Activated CD4-positive, alpha-beta T cell treated with anti-CD3 and anti-CD28 coated beads, Interleukin-2, amount 50 U/mL, for 16 hours (primary cell): ENCODE measurements at regions not wholly inside any gene's neighbourhood (a gene's known extent, or its start where the extent isn't known, plus 50 kb on each side); places are given as distances from the start of the nearest gene placed in this dataset.

Source experiments
- DNase-seq: peaks from one replicate; pipeline ENCODE4 v3.0.0-alpha.2; 2020

DNA sequence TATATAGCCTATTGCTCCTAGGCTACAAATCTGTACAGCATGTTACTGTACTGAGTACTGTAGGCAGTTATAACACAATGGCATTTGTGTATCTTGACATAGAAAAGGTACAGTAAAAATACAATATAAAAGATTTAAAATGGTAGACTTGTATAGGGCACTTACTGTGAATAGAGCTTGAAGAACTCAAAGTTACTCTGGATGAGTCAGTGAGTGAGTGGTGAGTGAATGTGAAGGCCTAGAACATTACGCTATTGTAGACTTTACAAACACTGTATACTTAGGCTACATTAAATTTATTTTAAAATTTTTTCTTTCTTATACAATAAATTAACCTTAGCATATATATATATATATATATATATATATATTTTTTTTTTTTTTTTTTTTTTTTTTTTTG is 140.0 kb upstream of the UBE2E1 start:
- DNase-seq, result no peak

DNA sequence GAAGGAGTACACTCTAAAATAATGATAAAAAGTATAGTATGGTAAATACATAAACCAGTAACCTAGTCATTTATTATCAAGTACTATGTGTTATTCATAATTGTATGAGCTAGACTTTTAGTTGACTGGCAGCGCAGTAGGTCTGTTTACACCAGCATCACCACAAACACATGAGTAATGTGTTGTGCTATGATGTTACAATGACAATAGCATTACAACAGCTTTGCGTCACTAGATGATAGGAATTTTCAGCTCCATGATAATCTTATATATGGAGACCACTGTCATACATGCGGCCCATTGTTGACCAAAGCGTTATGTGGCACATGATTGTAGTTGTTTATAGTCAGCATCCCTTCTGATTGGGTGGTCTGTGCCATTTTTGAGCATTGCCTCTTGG is 138.9 kb upstream of the UBE2E1 start:
- DNase-seq, result no peak

DNA sequence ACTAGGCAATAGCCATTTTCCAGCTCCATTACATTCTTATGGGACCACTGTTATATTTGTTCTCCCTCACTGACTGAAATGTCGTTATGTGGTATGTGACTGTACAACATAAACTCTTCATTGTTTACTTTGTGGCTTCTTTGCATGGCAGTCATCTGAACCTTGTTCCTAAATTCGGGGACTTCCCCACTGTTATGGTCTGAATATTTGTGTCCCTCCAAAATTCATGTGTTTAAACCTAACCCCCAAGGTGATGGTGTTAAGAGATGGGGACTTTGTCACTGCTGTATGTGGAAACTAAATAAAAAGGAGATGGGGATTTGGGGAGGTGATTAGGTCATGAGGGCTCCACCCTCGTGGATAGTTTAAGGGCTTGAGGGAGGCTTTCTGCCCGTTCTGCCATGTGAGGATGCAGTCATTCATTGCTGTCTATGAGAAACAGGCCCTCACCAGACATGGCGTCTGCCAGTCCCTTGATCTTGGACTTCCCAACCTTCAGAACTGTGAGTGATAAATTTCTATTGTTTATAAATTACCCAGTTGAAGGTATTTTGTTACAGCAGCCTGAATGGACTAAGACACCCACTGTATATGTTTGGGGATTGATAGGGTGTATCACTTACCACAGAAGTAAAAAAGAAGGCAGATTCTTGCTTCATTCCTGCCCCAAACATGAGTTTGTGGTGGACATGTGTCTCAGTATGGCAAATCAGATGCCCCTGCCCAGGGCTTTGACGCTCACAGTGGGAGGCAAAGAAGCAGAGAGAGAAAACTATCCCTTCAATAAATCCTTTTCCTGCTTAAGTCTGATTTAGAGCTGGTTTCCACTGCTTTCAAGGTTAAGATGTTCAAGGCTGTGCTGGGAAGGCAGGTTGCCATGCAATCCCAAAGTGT is 138.0 kb upstream of the UBE2E1 start:
- no peak for DNase-seq

DNA sequence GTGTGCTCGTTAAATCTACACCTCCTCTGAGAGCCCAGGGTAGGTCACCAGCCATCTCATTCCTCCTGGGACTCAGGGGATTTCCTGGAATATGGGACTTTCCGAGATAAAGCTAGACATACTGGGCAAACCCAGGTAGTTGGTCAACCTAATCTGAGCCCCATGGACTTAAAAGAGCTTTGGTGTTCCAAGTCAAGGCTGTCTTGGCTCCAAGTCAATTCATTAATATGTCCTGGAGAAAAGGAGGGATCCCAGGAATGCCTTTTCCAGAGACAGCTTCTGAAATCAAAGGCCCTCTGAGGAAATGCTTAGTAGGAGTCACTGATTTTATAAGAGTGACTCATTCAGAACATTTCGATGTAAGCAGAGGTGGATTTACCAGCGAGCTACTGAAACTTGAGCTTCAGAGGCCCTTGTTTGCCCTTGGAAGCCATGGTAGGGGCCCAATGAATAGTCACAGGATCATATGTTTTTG is 137.3 kb upstream of the UBE2E1 start:
- no peak for DNase-seq

DNA sequence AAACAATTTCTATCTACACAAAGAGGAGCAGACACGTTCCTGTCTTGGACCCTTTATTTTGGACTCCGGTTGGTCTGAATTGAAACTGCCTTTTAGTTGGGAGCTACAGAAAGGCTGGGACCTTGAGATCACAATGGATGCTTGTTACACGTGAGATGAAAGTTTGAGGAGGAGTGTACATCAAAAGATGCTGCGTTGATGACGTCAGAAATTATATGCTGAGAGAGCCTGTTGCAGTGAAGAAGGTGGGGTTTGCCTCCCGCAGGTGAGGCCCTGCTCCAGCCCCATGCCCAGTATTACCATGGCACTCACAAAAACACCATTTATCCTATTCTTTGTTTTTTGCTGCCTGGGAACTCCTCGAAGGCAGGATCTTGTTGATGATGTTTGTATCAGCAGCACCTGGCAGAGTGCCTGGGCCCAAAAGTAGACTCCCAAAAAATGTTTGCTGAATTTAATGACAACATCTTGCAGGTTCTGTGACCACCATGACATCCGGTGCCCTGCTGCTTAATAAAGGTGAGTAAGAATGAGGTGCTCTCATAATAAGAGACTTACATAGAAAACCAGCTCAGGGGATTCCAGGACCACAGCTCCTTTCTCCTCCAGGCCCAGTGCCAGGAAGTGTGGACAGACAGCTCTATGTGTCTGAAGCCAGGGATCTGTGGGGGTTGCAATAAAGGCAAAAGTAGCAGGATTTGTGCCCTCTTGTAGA is 136.1 kb upstream of the UBE2E1 start:
- DNase-seq, result no peak

DNA sequence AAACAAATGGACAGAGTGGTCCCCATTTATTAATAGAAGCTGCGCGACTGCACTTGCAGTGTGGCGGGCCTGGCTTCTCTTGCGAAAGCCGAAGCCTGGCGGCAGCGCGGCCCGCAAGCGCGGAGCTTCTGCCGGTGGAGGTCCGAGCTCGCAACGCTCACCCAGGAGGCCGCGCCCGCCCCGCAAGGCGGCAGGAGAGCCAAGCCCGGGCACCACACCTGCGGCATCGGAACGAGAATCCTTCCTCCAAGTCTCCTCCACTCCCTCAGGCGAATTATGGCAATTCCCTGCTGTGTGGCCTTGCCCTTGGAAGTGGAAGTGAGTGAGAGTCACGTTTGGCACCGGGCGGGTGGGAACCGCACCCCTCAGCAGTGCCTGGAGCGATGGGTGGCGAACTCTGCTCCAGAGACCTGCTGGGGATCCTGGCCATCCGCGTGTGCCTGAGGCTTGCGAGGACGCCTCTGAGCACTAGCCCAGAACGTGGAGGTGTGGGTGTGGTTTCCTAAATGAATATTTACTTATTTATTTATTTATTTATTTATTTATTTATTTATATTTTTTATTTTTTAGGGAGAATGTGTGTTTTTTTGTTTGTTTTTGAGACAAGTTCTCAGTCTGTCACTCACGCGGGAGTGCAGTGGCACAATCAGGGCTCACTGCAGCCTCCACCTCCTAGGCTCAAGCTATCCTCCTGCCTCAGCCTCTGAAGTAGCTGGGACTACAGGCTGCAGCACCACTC is 133.7 kb upstream of the UBE2E1 start:
- no peak for DNase-seq

DNA sequence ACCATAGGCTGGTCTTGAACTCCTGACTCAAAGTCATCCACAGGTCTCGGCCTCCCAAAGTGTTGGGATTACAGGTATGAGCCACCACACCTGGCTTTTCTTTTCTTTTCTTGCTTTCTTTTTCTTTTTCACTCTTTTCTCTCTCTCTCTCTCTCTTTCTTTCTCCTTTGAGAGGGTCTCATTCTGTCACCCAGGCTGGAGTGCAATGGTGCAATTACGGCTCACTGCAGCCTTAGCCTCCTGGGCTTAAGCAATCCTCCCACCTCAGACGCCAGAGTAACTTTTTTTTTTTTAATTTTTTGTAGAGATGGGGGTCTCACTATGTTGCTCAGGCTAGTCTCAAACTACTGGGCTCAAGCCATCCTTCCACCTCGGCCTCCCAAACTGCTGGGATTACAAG is 133.1 kb upstream of the UBE2E1 start:
- DNase-seq, result no peak

DNA sequence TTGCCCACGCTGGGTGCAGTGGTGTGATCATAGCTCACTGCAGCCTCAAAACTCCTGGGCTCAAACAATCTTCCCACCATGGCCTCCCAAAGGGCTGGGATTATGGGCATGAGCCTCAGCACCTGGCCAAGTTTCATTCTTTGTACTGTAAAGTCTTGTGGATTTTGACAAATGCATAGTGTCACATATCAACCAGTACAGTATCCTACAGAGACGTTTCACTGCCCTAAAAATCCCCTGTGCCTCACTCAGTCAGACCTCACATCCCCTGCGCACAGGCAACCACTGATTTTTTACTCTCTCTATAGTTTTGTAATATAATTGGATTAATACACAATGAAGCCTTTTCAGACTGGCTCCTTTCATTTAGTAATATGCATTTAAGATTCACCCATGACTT is 130.7 kb upstream of the UBE2E1 start:
- DNase-seq, result no peak

DNA sequence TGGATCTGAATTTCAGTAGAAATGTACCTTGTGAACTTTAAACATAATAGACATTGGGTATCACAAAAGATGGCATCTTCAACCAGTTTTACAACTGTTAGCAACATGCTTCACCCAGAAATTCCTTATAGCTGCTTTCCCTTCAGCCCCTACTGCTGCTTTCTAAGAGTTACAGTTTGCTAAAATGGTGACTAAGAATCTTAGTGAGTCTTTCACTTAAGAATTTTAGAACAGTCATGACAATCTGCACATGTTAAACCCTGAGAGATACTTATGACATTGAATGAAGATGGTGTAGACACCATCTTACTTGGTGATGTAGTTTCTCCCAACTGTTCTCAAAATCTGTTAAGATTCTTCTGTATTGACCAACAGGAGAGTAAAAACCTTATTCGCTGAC is 129.7 kb upstream of the UBE2E1 start:
- DNase-seq, result no peak

DNA sequence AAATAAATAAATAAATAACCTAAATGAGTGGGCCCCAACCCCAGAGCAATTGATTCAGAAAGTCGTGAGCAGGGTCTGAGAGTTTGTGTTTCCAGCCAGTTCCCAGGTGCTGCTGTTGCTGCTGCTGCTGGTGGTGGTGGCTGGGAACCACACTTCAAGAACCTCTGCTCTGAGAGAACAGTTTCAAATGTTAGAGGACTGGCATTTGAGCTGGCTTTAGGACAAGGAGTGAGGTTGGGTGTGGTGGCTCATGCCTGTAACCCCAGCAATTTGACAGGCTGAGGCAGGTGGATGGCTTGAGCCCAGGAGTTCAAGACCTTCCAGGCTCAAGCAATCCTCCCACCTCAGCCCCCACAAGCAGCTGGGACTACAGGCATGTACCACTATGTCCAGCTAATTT is 123.1 kb upstream of the UBE2E1 start:
- no peak for DNase-seq

DNA sequence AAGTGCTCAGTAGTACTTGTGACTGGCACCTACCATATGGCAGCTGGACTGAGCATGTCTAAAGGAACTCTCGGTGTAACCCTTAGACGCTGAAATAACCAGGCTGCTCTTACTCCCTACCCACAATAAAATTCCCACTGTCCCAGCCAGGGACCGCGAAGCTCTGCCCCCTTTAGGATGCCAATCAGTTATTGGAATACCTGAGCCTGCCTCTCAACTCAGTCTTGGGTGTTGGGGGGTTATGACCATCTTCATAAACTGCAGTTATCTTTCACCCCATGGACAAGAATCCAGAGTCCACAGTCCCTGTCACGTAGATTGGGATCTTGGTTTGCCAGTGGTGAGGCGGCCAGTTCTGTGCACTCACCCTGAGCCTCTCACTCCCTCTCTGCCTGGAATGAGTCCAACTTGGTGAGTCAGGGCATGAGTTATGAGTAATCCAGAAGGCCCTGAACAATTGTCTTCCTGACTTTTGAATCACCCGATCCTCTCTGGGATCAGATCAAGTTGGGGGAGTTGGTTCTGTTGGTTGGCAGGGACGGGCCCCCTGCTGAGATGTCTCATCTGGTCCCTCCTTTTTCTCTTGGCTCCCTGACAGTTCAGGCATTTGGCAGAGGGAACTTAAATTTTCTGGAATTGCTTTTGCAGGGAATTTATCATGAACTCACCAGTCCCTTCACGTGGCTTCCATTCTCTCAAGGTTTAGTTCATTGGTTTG is 120.1 kb upstream of the UBE2E1 start:
- peak; percentile 11 for DNase-seq

DNA sequence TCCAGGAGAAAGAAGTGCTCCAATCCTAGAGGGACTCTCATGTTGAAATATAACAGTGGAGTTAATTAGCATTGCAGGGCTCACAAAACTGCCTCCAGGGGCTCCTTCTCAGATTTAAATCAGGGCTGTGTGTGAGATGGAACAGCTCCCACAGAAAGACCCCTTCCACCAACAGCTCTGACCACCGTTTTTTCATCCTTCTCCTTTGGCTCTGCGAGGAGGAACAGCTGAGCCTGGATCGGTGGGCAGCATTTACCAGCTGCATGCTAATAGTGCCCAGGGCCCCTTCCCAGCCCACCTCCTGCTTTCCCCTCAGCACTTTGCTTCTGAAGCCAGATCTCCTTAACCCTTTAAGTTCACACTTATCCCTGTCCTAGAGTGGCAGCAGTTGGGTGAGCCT is 119.2 kb upstream of the UBE2E1 start:
- no peak for DNase-seq

DNA sequence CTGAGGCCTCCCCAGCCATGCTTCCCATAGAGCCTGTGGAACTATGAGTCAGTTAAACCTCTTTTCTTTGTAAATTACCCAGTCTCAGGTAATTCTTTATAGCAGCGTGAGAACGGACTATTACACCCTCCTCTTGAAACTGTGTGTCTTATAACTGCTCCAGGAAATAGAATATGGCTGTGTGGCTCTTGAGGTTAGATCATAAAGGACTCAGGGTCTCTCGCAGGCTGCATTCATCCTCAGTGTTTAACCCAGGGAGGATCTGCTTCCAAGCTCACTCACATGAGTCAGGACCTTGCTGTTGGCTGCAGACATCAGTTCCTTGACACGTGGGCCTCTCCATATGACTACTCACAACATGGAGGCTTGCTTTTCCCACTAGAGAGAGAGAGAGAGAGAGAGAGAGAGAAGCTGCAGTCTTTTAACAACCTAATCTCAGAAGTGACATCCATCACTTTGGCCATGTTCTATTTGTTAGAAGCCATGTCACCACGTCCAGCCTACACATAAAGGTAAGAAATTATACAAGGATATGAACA is 114.3 kb upstream of the UBE2E1 start:
- DNase-seq, result no peak

DNA sequence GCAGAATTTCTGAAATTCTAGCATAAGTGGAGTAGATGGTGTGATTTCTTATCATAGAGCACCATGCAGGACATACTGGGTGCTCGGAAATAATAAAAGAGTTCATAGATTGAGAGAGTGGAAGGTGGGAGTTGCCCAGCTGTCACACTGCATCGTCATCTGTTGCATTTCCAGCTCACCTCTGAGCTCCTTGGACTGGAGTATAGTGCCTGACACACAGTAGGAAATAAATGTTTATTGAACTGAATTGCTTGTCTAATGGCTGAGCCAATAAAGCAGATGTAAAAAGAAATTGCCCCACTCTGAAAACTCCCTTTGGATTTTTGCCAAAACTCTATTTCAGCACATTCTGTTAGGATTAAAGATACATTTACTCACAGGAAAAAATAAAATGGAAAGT is 108.9 kb upstream of the UBE2E1 start:
- no peak for DNase-seq

DNA sequence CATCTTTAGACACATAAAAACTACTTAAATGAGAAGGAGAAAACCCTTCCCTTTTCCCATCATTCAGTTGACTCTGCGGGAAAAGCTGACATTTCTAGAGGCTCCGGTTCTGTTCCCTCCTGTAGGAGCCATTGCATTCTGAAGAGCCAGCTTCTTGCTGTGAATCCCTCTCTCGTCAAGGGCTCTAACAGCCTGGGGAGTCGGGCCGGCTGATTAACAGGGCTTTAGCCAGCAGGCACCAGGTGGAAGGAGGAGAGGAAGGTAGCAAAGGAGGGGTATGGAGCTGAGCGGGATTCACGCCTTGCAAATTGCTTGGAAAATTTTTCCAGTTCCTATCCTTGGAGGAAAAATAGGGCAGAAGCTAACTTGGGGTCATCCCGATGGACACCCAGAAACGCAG is 108.3 kb upstream of the UBE2E1 start:
- no peak for DNase-seq

DNA sequence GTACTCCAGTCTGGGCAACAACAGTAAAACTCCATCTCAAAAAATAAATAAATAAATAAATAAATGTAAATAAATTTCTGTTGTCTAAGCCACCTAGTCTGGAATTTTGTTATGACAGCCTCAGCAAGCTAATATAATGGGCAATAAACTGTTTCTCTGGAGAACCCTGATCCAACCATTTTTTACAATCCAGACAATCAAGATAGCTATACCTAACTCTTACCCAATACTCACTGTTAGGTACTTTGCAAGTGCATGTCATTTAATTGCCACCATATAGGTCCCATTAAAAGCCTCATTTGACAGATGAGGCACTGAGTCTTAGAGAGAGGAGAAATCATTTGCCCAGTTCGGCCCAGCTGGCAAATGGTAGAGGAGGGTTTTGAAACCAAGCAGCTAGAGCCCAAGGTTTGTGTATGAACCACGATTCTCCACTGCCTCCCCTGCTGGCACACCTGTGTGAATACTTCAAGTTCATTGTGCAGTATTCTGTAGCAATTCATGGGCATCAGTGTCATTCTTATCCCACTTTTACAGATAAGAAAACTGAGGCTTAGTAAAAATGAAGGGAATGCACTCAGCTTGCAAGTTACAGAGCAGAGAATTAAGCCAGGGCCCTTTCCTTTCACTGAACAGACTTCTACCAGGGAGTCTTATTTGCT is 107.0 kb upstream of the UBE2E1 start:
- no peak for DNase-seq

DNA sequence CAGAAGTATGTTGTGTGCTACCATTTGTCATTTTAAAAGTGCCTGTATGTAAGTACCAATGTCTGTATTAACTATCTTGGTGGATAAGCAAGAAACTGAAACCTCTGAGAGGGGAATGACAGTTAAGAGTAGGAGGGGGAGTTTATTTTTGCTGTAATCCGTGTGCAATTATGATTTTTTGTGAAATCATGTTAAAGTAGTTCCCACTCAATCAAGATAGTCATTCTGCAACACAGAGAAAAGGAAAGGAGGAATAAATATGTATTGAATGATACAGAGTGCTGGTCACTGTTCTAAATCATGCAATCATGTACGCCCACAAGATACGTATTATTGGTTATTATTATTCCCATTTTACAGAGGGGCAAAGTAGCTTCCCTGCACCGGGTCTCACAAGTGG is 105.1 kb upstream of the UBE2E1 start:
- no peak for DNase-seq

DNA sequence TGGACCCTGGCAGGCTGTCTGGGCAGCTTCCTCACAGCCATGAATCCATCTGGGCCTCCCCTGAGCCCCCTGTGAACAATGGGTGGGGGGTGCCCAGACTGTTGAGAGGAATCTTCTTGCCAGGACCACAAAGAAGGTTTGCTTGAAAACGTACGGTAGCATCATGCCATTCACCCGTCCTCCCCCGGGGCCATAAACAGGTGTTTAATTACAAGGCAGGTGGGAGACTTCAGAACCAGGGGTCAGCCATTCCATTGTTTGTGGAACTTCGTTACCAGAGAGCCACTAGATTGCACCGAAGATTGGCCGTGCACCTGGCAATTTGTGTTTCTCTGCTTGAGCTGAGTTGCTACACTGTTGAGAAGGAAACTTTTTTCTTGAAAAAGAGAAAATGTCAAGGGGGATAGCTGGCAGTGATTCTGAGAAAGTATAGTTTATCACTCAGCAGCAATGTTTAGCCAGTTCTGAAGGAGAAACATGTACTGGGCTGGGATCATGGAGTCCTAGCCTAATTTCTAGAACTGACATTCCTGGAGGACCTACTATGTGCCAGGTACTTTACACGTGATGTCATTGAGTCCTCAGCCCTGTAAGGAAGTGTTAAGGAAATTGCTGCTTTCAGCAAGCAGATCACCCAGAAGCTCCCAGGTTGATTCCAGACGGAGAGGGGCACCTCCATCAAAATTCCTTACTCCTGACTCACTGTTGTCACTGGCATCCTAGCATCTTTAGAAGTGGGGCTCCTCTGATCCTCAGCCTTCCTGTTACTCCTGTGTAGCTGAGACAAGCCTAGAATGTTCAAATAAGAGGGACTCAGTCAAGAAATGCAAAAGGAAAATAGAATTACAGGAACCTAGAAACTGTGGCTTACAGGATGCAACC is 103.8 kb upstream of the UBE2E1 start:
- DNase-seq, result no peak

DNA sequence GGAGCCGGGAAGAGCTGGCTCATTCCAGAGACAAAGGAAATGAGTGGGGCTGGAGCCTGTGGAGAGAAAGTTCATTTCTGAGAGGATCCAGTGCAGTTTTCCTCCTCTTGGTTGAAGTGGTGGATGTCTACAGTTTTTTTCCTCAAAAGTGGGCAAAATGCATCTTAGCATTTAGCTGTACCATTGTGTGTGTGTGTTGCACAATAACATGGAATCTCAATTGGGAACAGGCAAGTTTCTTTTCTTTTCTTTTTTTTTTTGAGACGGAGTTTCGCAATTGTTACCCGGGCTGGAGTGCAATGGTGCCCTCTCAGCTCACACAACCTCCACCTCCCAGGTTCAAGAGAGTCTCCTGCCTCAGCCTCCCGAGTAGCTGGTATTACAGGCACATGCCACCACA is 101.5 kb upstream of the UBE2E1 start:
- no peak for DNase-seq

DNA sequence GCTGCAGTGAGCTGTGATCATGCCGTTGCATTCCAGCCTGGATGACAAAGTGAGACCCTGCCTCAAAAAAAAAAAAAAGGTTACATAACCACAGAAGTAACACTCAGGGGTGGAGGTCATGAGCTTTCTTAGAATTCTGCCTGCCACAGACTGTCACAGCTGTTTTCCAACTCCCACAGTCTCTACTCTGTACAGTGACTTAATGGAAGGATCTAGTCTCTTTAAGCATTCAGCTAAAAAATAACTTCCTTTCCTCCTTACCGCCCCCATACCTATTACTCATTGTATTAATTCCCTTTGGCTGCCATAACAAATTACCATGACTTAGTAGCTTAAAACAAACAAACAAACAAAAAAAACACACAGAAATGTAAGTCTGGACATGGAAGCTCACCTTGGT is 99.6 kb upstream of the UBE2E1 start:
- no peak for DNase-seq

DNA sequence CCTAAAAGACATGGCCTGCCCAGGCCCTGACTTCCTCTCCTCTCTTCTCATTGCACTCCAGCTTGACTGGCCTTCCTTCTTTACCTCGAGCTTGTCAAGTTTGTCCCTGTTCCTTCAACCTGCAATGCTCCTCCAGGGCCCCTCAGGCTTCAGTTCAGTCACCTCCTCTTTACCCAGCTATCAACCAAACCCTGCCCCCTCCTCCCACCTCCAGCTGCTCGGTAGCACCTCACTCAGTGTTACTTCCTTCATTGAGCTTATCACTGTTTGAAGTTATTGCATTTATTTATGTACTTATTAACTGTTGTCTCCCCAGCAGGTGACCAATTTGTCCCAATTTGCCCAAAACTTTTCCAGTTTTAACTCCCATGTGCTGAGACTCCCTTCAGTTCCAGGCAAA is 95.8 kb upstream of the UBE2E1 start:
- no peak for DNase-seq
